HG02623 (cell line): ENCODE measurements at regions not wholly inside any gene's neighbourhood (a gene's known extent, or its start where the extent isn't known, plus 50 kb on each side); places are given as distances from the start of the nearest gene placed in this dataset.

Experiments used
- ATAC-seq: cut with Tn5 transposase; IDR thresholded peaks from one replicate; pipeline ENCODE4 v1.9.1; 2021; ENCODE audit warnings: moderate library complexity; ENCODE audit not compliant: unreplicated experiment

GRCh38 chr2:143833015-143833660 is 686.8 kb downstream of the ZEB2 start:
- no peak for ATAC-seq

- no peak for ATAC-seq
These were observed 689.4 kb downstream of the ZEB2 start for GRCh38 chr2:143830476-143830875.

GRCh38 chr2:143828763-143829537 is 691.0 kb downstream of the ZEB2 start:
- ATAC-seq = no peak

GRCh38 chr2:143824791-143825190 is 695.1 kb downstream of the ZEB2 start:
- no peak for ATAC-seq

GRCh38 chr2:143823876-143824275 is 694.7 kb downstream of the ARHGAP15 start:
- no peak for ATAC-seq

- no peak for ATAC-seq
These were observed 694.1 kb downstream of the ARHGAP15 start for GRCh38 chr2:143823296-143823695.

- ATAC-seq = no peak
These were observed 693.5 kb downstream of the ARHGAP15 start for GRCh38 chr2:143822736-143823135.

GRCh38 chr2:143819764-143820163 is 690.5 kb downstream of the ARHGAP15 start:
- no peak for ATAC-seq

GRCh38 chr2:143819190-143819735 is 690.0 kb downstream of the ARHGAP15 start:
- ATAC-seq = no peak
